Esophagus squamous epithelium (tissue), 4 donors: ENCODE measurements at regions not wholly inside any gene's neighbourhood (a gene's known extent, or its start where the extent isn't known, plus 50 kb on each side); places are given as distances from the start of the nearest gene placed in this dataset.

Source experiments
- POLR2A ChIP-seq, 4 donors: fragments of 450-650 bp; IDR thresholded peaks; one replicate each; pipeline ENCODE4 v1.6.1; 2017; ENCODE audit warnings: antibody characterized with exemption in 4 of 4, mild to moderate bottlenecking in 4 of 4, moderate library complexity in 3 of 4
- TF ChIP-seq, protein P1 (sequence below), 6 experiments: fragments of 450-650 bp in 4 of 6; fragments of 200-600 bp in 2 of 6; sonication (generic) in 2 of 6; IDR thresholded peaks; one replicate each; pipeline ENCODE4 v1.5.1; 2016 to 2019; ENCODE audit warnings: antibody characterized with exemption in 6 of 6, mild to moderate bottlenecking in 4 of 6, moderate library complexity in 4 of 6

DNA sequence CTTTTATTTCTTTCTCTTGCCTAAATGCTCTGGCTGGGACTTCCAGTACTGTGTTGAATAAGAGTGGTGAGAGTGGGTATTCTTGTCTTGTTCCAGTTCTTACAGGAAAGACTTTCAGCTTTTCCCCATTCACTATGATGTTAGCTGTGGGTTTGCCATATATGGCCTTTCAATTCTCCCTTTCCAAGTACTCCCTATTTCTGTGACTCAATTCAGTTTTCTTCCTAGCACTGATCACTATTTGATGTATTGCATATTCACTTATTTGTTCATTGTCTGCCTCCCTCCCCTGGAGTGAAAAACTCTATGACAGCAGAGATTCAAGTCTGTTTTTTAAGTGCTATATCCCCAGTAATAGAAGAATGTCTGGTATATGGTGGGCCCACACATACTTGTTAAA, 618.2 kb upstream of the CAMK1G start:
- TF ChIP-seq, protein P1, sequence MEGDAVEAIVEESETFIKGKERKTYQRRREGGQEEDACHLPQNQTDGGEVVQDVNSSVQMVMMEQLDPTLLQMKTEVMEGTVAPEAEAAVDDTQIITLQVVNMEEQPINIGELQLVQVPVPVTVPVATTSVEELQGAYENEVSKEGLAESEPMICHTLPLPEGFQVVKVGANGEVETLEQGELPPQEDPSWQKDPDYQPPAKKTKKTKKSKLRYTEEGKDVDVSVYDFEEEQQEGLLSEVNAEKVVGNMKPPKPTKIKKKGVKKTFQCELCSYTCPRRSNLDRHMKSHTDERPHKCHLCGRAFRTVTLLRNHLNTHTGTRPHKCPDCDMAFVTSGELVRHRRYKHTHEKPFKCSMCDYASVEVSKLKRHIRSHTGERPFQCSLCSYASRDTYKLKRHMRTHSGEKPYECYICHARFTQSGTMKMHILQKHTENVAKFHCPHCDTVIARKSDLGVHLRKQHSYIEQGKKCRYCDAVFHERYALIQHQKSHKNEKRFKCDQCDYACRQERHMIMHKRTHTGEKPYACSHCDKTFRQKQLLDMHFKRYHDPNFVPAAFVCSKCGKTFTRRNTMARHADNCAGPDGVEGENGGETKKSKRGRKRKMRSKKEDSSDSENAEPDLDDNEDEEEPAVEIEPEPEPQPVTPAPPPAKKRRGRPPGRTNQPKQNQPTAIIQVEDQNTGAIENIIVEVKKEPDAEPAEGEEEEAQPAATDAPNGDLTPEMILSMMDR (IDR thresholded peaks at IDR 0.05), result no peak
- TF ChIP-seq POLR2A (IDR thresholded peaks at IDR 0.05), result no peak
